IPS-11a (cell line): ENCODE measurements at regions not wholly inside any gene's neighbourhood (a gene's known extent, or its start where the extent isn't known, plus 50 kb on each side); places are given as distances from the start of the nearest gene placed in this dataset.
"Not testable (repeated sequence)": the region's sequence is repeated elsewhere in the genome, so short reads cannot be mapped to it uniquely, and the experiment has no call there.

ENCODE experiments used
- H3K4me3 ChIP-seq: one replicate; pipeline ENCODE4 v1.5.1; 2013; ENCODE audit warnings: low read depth, low read length, control low read depth

DNA sequence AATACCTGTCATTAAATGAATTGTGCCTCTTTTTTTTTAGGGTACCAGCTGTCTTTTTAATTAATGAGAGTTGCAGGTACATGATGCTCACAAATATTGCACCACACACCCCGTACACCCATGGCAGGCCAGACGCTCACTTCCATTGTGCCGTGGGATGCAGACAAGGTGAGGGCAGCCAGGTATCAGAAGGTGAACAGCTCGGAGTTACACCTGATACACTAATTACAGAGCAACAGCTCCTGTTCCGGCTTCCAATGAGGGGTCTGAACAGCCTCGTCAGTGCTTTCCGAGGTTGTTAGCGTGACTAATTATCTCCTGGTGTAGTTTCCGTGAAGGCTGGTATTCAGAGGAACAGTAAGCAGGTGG, 442.8 kb downstream of the ZNF516 start:
- H3K4me3 ChIP-seq, result no peak overlapping the region

DNA sequence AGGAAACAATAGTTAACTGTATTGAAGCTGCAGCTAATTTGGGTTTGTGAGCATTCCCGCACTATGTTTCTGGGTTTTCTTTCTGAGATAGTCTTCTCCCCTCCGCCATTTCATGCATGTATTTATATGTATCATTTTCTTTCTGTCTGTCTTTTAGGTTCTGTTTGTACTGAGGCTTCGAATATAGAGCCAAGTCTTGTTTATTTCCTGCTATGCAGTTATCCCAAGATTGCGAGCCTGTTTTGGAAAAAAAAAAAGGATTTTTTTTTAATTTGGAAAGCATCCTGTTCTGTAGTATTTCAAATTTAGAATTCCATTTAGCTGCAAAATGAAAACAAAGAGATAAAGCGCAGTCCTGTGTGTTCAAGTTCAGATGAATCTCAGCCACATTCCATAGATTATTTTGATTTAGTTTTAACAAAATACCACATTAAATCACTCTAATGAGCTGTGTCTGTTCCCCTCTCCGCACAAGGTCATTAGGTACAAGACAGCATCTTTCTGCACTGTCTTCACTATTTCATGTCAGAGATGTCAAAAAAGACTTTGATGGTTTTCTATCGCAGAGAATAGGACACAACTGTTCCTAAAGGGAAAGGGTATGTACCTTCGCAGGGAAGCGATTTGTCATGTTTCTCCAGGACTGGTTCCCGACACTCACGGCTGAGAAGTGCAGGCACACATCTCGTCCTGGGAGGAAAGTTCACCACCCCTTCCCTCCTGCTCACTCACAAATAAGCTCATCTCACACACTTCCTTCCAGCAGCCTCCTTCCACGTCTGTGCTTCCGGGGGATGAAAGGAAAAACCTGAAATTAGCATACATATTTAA, 443.4 kb downstream of the ZNF516 start:
- no peak overlapping the region for H3K4me3 ChIP-seq

DNA sequence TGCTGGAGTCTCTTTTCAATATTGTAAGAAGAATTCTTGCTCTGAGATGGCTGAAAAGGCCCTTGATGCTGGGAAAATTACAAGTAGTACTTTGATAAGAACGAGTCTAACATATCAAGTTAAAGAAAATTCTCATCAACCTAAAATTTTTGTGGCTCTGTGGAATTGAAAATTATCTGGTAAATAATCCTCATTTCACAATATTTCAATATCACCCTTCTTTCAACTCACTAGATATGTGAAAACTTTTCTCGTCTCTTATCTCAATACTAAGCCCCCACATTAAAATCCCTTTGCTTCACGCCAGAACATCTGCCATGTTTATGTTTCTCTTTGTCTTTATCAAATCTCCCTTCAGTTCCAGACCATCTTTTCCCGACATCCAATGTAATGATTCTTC, 448.8 kb downstream of the ZNF516 start:
- no peak overlapping the region for H3K4me3 ChIP-seq

DNA sequence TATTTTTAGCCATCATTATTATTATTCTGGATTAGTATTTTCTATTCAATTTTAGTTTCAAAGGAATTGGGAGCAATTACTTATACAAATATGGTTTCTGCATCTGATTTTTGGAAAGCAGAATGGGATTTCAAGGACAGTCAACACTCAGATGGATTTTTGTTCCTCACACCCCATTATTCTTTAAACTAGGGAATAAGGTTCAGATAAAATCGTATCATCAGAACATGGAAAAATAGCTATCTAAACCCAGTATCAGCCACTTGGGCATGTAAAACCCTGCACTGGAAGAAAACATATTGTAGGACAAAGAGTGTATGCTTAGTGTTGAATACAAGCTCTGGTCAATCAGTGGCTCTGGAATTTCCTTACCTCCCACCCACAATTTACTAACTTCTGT, 452.5 kb downstream of the ZNF516 start:
- H3K4me3 ChIP-seq, result no peak overlapping the region

DNA sequence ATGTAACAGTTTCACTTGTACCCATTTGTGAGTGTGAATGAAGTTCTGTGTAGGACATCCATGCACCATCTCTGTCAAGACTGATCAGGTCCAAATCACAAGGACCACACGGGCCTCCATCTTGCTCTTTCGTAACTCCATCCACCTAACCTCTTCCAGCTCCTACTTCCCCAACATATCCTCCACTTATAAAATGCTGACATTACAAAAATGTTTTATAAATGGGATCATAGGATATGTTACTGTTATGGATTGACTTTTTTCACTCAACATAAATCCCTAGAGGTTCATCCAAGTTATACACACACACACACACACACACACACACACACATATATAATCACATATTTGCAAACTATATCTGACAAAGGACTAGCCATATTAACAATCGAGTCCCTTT, 476.8 kb downstream of the ZNF516 start:
- H3K4me3 ChIP-seq, result no peak overlapping the region

DNA sequence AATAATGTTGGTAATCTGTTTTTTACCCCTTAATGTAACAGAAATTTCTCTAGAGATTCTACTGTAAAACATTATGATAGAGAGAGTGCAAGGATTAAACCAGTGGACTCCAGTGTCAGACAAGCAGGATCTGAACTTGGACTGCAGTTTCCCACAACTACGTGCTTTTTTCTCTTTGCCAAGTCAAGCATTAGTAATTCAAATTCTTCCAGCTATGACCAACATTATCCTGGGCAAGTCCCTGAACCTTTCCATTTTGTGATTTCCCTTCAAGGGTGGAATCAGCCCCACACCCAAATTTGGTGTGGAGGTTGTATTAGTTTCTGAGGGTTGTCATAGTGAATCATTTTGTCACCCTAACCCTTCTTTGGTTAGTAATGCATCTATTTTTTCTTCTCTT, 482.0 kb downstream of the ZNF516 start:
- no peak overlapping the region for H3K4me3 ChIP-seq

DNA sequence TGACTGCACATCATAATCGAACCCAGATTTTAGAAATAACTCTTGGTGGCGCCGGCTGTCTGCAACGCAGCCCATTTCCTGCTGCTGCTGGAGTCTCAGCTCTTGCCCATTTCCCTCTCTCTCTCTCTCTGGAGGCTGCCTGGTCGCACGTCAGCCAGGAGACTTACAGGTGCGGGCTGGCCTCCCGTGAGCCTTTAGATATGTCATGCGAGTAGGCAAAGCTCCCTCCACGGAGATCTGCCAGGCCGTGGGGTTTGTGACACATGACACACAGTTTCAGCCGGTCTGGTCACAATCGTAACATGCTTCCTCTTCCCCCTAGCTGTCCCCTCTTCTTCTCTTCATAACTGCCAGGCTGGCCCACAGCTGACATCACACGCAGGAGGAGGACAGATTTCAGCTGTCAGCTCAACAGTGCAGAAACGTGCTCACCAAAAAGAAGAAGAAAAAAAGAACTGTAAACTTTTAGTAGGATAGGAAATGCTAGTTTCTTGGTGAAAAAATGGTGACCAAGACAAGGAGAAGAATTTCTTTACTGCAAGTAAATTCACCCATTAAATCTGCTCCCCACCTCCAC, 489.3 kb downstream of the ZNF516 start:
- no peak overlapping the region for H3K4me3 ChIP-seq

DNA sequence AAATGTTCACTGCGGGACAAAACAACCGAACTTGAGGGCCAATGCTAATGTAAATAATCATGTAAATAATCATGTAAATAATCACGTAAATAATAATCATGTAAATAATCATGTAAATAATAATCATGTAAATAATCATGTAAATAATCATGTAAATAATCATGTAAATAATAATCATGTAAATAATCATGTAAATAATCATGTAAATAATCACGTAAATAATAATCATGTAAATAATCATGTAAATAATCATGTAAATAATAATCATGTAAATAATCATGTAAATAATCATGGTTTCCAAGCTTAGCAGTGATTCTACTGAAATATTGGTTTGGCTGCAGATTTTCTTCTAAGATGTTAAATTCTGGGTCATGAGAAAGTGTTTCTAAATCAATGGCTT, 507.1 kb downstream of the ZNF516 start:
- not testable (repeated sequence) for H3K4me3 ChIP-seq

DNA sequence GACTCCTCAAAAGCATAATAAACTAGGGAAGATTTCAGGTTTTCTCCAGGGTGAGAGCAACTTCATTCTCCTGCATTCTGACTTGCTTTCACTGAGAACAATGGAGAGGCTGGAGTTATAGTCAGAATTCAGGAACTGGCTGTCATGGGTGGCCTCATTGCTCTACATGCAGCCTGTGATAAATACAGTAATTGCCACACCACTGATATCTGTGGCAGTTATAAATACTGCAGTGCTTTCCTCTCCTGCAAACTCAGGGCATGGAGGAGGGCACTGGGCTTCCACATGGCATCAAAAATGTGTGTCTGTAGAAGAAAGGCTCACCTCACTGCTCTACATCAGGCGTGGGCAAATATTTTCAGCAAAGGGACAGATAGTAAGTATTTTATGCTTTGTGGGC, 510.2 kb downstream of the ZNF516 start:
- no peak overlapping the region for H3K4me3 ChIP-seq

DNA sequence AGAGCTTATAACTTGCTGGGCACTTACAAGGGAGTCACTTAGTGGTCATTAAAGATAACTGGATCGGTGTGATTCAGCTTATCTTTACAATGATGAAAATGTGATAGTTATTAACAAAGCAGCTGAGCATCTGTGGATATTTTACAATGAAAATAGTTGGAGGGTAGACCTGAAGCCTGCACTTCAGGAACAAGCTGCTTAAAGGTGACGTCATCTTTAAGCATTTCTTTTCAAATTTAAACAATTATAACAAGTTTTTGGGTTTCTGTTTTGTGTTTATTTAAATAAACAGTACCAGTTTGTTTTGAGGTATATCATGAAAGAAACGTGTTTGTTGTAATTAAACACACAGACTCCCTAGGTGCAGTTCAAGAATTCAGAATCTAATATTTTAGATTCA, 513.9 kb downstream of the ZNF516 start:
- no peak overlapping the region for H3K4me3 ChIP-seq

DNA sequence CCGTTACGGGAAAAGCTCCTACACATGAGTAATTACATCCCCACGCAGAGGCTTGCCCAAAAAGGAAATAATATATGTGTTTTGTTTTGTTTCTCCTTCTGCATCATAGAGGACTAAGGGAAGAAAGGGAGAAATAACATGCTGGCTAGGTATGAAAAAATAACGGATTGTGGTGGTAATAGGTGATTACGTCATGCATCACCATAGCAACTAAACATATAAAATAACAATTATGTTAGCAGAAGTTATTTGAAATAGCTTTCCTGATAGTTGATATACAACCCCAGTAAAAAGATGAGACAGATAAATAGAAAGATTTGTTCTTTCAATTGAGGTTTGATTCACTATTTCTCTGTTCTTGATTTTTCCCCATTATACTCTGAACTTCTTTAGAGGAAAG, 518.0 kb downstream of the ZNF516 start:
- no peak overlapping the region for H3K4me3 ChIP-seq

DNA sequence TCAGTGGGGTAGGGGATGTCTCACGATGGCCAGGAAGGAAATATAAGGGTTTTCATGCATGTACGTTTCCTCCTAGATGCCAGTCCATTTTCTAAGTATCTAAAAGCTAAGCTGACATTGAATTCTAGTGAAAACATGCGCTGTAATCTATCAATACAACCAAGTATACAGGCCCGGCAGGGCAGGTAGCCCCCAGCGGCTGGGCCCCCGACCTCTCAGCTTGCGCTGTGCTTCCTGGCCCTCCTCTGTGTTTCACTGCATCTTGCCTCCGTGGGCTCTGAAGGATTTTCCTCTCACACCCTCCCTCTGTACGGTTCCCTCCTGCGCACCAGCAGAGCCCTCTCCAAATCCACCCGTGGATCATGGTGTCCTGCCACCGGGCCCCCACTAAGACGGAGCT, 524.8 kb downstream of the ZNF516 start:
- no peak overlapping the region for H3K4me3 ChIP-seq

DNA sequence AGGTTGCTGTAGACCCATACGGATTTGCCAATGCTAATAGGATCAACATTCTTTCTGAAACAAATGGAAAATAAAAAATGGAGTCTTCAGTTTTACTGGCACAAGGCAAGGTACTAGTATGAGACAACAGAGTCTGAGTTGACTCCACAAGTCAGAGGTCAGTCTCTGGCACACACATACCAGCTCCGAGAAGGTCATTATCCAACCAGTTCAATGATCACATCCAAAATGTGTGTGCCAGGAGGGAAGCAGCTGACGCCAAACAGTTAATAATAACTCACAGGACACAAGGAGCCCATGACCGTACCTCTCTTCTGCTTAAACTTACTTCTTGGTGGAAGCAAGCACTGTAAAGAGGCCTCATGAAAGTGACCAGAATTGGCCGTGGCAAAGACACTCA, 528.6 kb downstream of the ZNF516 start:
- no peak overlapping the region for H3K4me3 ChIP-seq

DNA sequence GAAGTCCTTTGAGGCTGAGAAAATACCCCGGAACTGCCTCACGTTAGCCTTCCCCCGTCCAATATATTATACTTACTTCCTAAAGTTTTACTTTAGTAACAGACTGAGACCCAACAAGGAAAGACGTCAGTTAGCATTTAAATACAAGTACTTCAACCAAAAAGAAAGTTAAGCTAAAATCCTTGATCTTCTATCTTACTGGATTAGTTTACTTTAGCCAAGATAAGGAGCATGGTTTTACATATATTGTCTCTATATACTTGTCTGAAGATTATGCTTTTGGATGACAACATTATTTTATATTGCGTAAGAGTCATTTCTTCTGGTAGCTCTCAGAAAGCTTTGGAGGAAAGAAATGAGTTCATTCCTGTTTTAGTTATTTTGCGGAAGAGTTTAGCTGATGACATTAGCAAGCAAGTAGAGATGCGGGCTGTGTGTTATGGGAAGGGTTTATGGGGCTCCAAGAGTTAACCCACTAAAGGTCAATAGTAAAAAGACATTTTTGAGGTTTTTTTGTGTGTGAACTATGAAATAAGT, 532.9 kb downstream of the ZNF516 start:
- H3K4me3 ChIP-seq, result no peak overlapping the region

DNA sequence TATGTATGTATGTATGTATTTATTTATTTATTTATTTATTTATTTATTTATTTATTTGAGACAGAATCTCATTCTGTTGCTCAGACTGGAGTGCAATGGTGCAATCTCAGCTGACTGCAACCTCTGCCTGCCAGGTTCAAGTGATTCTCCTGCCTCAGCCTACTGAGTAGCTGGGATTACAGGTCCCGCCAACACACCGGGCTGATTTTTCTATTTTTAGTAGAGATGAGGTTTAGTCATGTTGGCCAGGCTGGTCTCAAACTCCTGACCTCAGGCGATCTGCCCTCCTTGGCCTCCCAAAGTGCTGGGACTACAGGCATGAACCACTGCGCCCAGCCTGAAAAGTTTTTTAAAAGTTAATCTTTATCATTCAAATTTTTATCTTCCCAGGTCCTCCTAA, 532.9 kb upstream of the SMIM21 start:
- H3K4me3 ChIP-seq, result not testable (repeated sequence)

DNA sequence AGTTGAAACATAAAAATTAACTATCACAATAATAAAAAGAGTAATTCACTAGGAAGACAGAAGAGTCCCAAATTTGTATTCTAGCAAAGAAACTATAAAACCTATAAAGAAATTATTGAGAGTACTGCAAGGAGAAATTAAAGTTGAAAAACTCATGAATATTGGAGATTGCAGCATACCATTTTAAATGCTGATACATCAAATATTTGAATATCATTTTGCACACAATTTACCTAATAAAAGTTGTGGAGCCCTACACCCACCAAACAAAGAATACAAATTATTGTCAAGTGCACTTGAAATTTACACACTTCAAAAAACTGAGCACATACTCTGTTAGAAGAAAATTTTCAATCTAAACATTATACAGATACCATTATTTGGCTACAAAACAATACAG, 531.6 kb upstream of the SMIM21 start:
- H3K4me3 ChIP-seq, result no peak overlapping the region

DNA sequence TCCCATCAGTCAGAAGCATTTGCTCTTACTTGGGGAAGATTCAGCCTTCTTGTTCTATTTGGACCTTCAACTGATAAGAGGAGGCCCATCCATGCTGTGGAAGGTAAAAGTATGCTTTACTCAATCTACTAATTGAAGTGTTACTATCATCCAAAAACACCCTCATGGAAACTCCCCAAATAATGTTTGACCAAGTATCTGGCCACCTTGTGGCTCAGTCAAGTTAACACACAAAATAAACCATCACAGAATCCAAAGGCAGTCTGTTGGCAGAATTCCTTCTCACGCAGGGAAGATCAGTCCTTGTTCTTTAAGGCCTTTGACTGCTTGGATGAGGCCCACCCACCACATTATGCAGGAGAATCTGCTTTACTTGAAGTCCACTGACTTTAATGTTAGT, 531.2 kb upstream of the SMIM21 start:
- H3K4me3 ChIP-seq, result no peak overlapping the region

DNA sequence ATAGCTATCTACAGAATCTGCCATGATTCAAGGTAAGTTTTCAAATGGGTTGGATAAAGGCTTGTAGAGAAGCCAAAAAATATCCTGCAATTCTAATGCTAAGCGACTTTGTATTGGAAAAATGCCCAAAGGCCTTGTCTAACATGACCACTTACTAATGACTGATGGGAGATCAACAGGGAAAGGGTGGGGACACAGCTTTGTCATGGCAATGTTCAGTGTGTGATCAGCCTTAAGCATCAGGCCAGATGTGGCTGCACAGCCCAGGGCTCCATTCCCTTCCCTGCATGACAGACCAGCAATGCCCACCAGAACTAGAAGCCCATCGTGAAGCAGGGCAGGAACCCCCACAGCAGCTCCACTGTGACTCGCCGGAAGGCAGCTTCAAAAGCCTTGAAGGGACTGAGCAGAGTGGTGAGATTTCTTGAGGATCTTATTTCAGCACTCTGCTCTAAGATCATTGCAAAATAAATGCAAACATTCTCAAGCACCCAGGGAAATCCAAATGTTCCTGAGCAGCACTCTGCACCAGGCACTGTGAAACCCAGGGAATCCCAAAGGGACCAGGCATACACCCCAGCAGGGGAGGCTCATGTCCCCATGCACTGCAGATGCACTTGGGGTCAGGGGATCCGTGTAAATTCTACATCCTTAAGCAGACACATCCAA, 517.9 kb upstream of the SMIM21 start:
- H3K4me3 ChIP-seq, result no peak overlapping the region

DNA sequence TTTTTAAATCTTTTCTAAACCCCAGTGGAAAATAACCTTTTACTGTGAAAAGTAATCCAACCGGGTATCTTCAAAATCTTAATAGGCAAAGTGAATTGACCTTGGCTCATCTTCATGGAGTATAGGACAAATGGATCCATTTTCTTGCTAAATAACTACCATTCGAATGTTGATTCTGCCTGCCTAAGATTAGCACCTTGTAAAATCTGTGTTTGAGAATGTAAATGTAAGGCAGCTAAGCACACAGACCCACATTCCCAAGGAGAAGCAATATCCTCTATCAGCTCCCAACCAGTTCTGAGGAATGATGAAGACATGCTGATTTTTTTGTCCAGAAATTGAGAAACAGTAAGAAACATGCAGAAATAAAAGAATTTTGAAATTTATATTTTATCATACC, 509.8 kb upstream of the SMIM21 start:
- H3K4me3 ChIP-seq, result no peak overlapping the region

DNA sequence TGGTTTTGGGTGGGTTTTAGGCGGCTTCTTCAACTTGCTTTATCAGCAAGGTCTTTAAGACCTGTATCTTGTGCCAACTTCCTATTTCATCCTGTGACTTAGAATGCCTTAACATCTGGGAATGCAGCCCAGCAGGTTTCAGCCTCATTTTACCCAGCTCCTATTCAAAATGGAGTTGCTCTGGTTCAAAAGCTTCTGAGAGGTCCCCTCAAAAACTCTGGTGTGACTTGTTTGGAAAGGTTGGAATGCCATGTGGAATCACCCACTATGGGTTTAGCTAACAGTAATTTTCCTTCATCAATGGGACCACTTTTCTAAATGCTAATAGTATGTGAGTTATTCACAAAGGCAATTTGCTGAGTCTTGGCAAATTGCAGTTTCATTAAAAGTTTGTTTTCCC, 509.4 kb upstream of the SMIM21 start:
- H3K4me3 ChIP-seq, result no peak overlapping the region

DNA sequence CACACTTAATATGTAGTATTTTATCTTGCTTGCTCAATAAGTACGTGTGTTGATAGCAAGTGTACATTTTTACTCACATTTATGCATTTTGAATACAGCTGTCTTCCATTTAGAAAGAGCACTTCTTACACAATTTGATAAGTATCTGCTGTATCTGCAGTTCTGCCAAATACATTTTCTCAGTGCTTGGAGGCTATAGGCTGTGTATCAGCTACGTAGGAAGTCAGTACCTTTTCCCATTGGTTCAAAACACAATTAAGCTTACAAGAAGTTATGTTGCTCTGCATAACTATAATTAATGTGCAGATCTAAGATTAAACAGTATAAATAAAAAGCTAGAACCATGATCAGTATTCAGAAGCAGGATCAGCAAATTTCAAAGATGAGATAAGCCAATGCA, 503.6 kb upstream of the SMIM21 start:
- H3K4me3 ChIP-seq, result no peak overlapping the region

DNA sequence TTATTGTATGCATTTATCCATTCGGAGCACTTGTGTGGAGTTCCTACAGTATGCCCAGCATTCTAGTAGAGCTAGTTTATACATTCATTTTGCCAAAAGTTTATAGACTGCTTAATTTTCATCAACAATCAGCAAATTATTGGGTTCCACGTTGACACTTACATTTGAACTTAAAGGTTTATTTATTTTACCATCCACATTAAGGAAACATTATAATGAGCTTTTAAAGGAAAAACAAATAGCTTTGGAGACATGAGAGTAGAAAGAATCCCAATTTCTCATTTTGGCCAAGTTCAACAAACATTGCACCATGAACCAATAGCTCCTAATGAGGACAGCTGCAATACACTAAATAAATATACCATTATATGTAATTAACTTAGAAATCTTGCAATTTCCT, 501.2 kb upstream of the SMIM21 start:
- no peak overlapping the region for H3K4me3 ChIP-seq
